GM12891 (cell line): ENCODE measurements at regions not wholly inside any gene's neighbourhood (a gene's known extent, or its start where the extent isn't known, plus 50 kb on each side); places are given as distances from the start of the nearest gene placed in this dataset.
"Not testable (repeated sequence)": the region's sequence is repeated elsewhere in the genome, so short reads cannot be mapped to it uniquely, and the experiment has no call there.

Experiments used
- PAX5 ChIP-seq: IDR thresholded peaks from 2 replicates; pipeline ENCODE4 v1.6.1; 2011; ENCODE audit warnings: low read length, moderate library complexity, mild to moderate bottlenecking; ENCODE audit not compliant: insufficient read depth, severe bottlenecking
- POLR2A ChIP-seq: IDR thresholded peaks from 2 replicates; pipeline ENCODE4 v1.6.1; 2011; ENCODE audit warnings: low read depth, low read length, control low read depth

DNA sequence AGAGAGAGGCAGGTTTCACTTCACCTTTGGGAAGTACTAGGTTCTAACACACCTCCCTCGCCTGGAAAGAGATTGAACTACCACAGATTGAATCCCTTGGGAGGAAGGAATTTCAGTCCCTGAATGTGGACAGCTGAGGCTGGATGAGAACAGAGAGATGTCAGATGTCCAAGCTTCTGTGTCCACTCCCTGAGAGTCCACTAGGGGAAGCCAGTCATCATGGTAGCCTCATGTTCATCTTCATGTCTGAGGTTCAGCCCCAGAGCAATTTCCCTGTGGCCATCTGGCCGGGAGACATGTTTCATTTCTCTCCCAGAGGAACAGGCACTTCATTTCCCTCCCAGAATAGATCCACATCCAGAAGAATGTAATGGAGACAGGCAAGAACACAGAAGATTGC lies 74.8 kb downstream of the TRIM43 start:
- TF ChIP-seq POLR2A, PAX5: not testable (repeated sequence)
